ENCODE measurements at regions not wholly inside any gene's neighbourhood (a gene's known extent, or its start where the extent isn't known, plus 50 kb on each side); places are given as distances from the start of the nearest gene placed in this dataset.
A peak's percentile ranks its signal among the peaks of the same experiment; 100 is the strongest.

- no peak for DNase-seq
Measured at GRCh38 chr4:13942977-13943376, 315.5 kb upstream of the BOD1L1 start.

- no peak for DNase-seq
Measured at GRCh38 chr4:13944095-13944511, 316.6 kb upstream of the BOD1L1 start.

- DNase-seq = no peak
Measured at GRCh38 chr4:13947921-13948320, 320.4 kb upstream of the BOD1L1 start.

GRCh38 chr4:13950491-13950890, 323.0 kb upstream of the BOD1L1 start:
- no peak for DNase-seq

- no peak for DNase-seq
Measured at GRCh38 chr4:13953083-13953482, 325.6 kb upstream of the BOD1L1 start.

GRCh38 chr4:13955551-13955950, 328.0 kb upstream of the BOD1L1 start:
- no peak for DNase-seq

GRCh38 chr4:13956947-13957346, 329.4 kb upstream of the BOD1L1 start:
- DNase-seq = no peak

GRCh38 chr4:13957871-13958270, 330.3 kb upstream of the BOD1L1 start:
- DNase-seq = no peak

- no peak for DNase-seq
Measured at GRCh38 chr4:13963601-13964000, 336.1 kb upstream of the BOD1L1 start.

- DNase-seq = peak; percentile 92
Measured at GRCh38 chr4:13966231-13967195, 339.0 kb upstream of the BOD1L1 start.

GRCh38 chr4:13968723-13969122, 341.2 kb upstream of the BOD1L1 start:
- DNase-seq = peak; percentile 59

- DNase-seq = peak; percentile 63
Measured at GRCh38 chr4:13970349-13970748, 342.8 kb upstream of the BOD1L1 start.

GRCh38 chr4:13977746-13978145, 350.2 kb upstream of the BOD1L1 start:
- DNase-seq = no peak

GRCh38 chr4:13980317-13981310, 353.1 kb upstream of the BOD1L1 start:
- peak; percentile 96 for DNase-seq

GRCh38 chr4:13981499-13981898, 354.0 kb upstream of the BOD1L1 start:
- no peak for DNase-seq

GRCh38 chr4:13982010-13982409, 354.5 kb upstream of the BOD1L1 start:
- no peak for DNase-seq

- no peak for DNase-seq
Measured at GRCh38 chr4:13983189-13983790, 355.8 kb upstream of the BOD1L1 start.

- DNase-seq = peak; percentile 70
Measured at GRCh38 chr4:13984991-13985800, 357.7 kb upstream of the BOD1L1 start.

- DNase-seq = no peak
Measured at GRCh38 chr4:13985837-13986236, 358.3 kb upstream of the BOD1L1 start.

- no peak for DNase-seq
Measured at GRCh38 chr4:13986548-13986947, 359.0 kb upstream of the BOD1L1 start.

All from fibroblast of skin of back (primary cell).